Activated CD8-positive, alpha-beta memory T cell treated with anti-CD3 and anti-CD28 coated beads for 4 hours (primary cell): ENCODE measurements at regions not wholly inside any gene's neighbourhood (a gene's known extent, or its start where the extent isn't known, plus 50 kb on each side); places are given as distances from the start of the nearest gene placed in this dataset.

Experiments used
- DNase-seq, 2 donors: peaks; one replicate each; pipeline ENCODE4 v3.0.0-alpha.2; 2020; ENCODE audit warnings: low read depth in 2 of 2

GRCh38 chr15:47366884-47367283 is 350.4 kb upstream of the SEMA6D start:
- no peak for DNase-seq

GRCh38 chr15:47367726-47368390 is 349.4 kb upstream of the SEMA6D start:
- DNase-seq: no peak

GRCh38 chr15:47371939-47372338 is 345.4 kb upstream of the SEMA6D start:
- no peak for DNase-seq

- DNase-seq: no peak
Observed at GRCh38 chr15:47374222-47374621, 343.1 kb upstream of the SEMA6D start.

- no peak for DNase-seq
Observed at GRCh38 chr15:47376190-47376589, 341.1 kb upstream of the SEMA6D start.

- DNase-seq: no peak
Observed at GRCh38 chr15:47377465-47377864, 339.8 kb upstream of the SEMA6D start.

- no peak for DNase-seq
Observed at GRCh38 chr15:47378527-47378926, 338.8 kb upstream of the SEMA6D start.

GRCh38 chr15:47383102-47383501 is 334.2 kb upstream of the SEMA6D start:
- DNase-seq: no peak

- DNase-seq: no peak
Observed at GRCh38 chr15:47383801-47384200, 333.5 kb upstream of the SEMA6D start.

GRCh38 chr15:47384341-47384740 is 333.0 kb upstream of the SEMA6D start:
- DNase-seq: no peak

- DNase-seq: no peak
Observed at GRCh38 chr15:47384776-47385175, 332.5 kb upstream of the SEMA6D start.

GRCh38 chr15:47386459-47386858 is 330.8 kb upstream of the SEMA6D start:
- no peak for DNase-seq

GRCh38 chr15:47388299-47388698 is 329.0 kb upstream of the SEMA6D start:
- no peak for DNase-seq

GRCh38 chr15:47390208-47390765 is 327.0 kb upstream of the SEMA6D start:
- DNase-seq: no peak

GRCh38 chr15:47394286-47394809 is 323.0 kb upstream of the SEMA6D start:
- DNase-seq: no peak

GRCh38 chr15:47395076-47395475 is 322.2 kb upstream of the SEMA6D start:
- no peak for DNase-seq

- no peak for DNase-seq
Observed at GRCh38 chr15:47397655-47398054, 319.6 kb upstream of the SEMA6D start.

- DNase-seq: no peak
Observed at GRCh38 chr15:47398132-47398531, 319.2 kb upstream of the SEMA6D start.

GRCh38 chr15:47398594-47398993 is 318.7 kb upstream of the SEMA6D start:
- DNase-seq: no peak

GRCh38 chr15:47399100-47399499 is 318.2 kb upstream of the SEMA6D start:
- no peak for DNase-seq

GRCh38 chr15:47400603-47401002 is 316.7 kb upstream of the SEMA6D start:
- DNase-seq: no peak

- no peak for DNase-seq
Observed at GRCh38 chr15:47401427-47401826, 315.9 kb upstream of the SEMA6D start.

- no peak for DNase-seq
Observed at GRCh38 chr15:47402829-47403228, 314.5 kb upstream of the SEMA6D start.

- no peak for DNase-seq
Observed at GRCh38 chr15:47404877-47405276, 312.4 kb upstream of the SEMA6D start.
